HEK293 (cell line): ENCODE measurements at regions not wholly inside any gene's neighbourhood (a gene's known extent, or its start where the extent isn't known, plus 50 kb on each side); places are given as distances from the start of the nearest gene placed in this dataset.
"Not testable (repeated sequence)": the region's sequence is repeated elsewhere in the genome, so short reads cannot be mapped to it uniquely, and the experiment has no call there.

Experiments
- CTCF ChIA-PET: fragments of 350-600 bp; formaldehyde crosslinking; extraction: SDS; loops from one replicate; lab custom pipeline; 2021; ENCODE audit warnings: antibody characterized with exemption; lab: Yijun Ruan, JAX
- POLR2A ChIA-PET: fragments of 300-600 bp; formaldehyde crosslinking; extraction: SDS; loops from one replicate; lab custom pipeline; 2020; ENCODE audit warnings: antibody characterized with exemption, inconsistent platforms; lab: Yijun Ruan, JAX
- H3K27ac ChIP-seq: fragments of 200-500 bp; sonication (Bioruptor generic); 2 replicates; pipeline ENCODE4 v1.5.1; 2014; ENCODE audit warnings: low read depth, low read length, control low read depth, inconsistent platforms; ENCODE audit errors: extremely low read depth
- H3K36me3 ChIP-seq, 2 experiments: fragments of 200-500 bp in 1 of 2; sonication (Bioruptor generic) in 1 of 2; 1 replicate in 1 of 2; 2 replicates in 1 of 2; pipeline ENCODE4 v1.5.1; 2014 to 2017; ENCODE audit warnings: inconsistent platforms in 2 of 2, low read length in 2 of 2; ENCODE audit not compliant: control insufficient read depth in 2 of 2, insufficient read depth in 1 of 2
- H3K4me1 ChIP-seq: fragments of 200-500 bp; sonication (Bioruptor generic); 2 replicates; pipeline ENCODE4 v1.5.1; 2014; ENCODE audit warnings: mild to moderate bottlenecking, low read length, inconsistent platforms; ENCODE audit not compliant: control insufficient read depth, insufficient read depth
- H3K4me3 ChIP-seq: 2 replicates; pipeline ENCODE4 v1.5.1; 2011; ENCODE audit warnings: low read depth, mild to moderate bottlenecking, control low read depth, low read length, moderate library complexity
- H3K9me3 ChIP-seq: fragments of 200-500 bp; sonication (Bioruptor generic); 2 replicates; pipeline ENCODE4 v1.5.1; 2014; ENCODE audit warnings: low read depth, low read length, inconsistent platforms; ENCODE audit not compliant: control insufficient read depth, insufficient read depth
- ATF2 ChIP-seq: fragments of 450-650 bp; formaldehyde crosslinking; IDR thresholded peaks from 2 replicates; pipeline ENCODE4 v1.5.1; 2016; ENCODE audit warnings: missing biosample characterization, missing genetic modification characterization, low read depth
- PRDM1 ChIP-seq: fragments of 450-650 bp; formaldehyde crosslinking; IDR thresholded peaks from 2 replicates; pipeline ENCODE4; 2016; ENCODE audit warnings: missing biosample characterization, missing genetic modification characterization

- peak; percentile 15; the same call in 1 of the 2 replicates for TF ChIP-seq ATF2 (tag by site-specific recombination)
- H3K27ac ChIP-seq, POLR2A ChIA-PET, H3K4me1 ChIP-seq, CTCF ChIA-PET, H3K4me3 ChIP-seq, H3K36me3 ChIP-seq, H3K9me3 ChIP-seq: not testable (repeated sequence)
Measured at GRCh38 chr16:33063365-33064170, 130.5 kb upstream of the TP53TG3C start.

- TF ChIP-seq PRDM1 (tag by site-specific recombination), result peak; percentile 66
- POLR2A ChIA-PET, CTCF ChIA-PET: not testable (repeated sequence)
Measured at GRCh38 chr16:33064454-33065073, 129.5 kb upstream of the TP53TG3C start.

More at GRCh38 chr16:33064454-33065073, 129.5 kb upstream of the TP53TG3C start:
- not testable (repeated sequence) for H3K4me1 ChIP-seq, H3K4me3 ChIP-seq, H3K27ac ChIP-seq, H3K9me3 ChIP-seq, H3K36me3 ChIP-seq
